GM19467 (cell line): ENCODE measurements at regions not wholly inside any gene's neighbourhood (a gene's known extent, or its start where the extent isn't known, plus 50 kb on each side); places are given as distances from the start of the nearest gene placed in this dataset.
A peak's percentile ranks its signal among the peaks of the same experiment; 100 is the strongest.
"Not testable (repeated sequence)": the region's sequence is repeated elsewhere in the genome, so short reads cannot be mapped to it uniquely, and the experiment has no call there.

ENCODE experiments used
- ATAC-seq: cut with Tn5 transposase; IDR thresholded peaks from one replicate; pipeline ENCODE4 v1.9.1; 2021; ENCODE audit warnings: mild to moderate bottlenecking, moderate library complexity; ENCODE audit not compliant: unreplicated experiment

GRCh38 chr9:17083258-17083657 is 51.6 kb upstream of the CNTLN start:
- ATAC-seq: no peak

GRCh38 chr9:17082343-17083064 is 52.3 kb upstream of the CNTLN start:
- no peak for ATAC-seq

GRCh38 chr9:17081814-17082213 is 53.0 kb upstream of the CNTLN start:
- ATAC-seq: no peak

GRCh38 chr9:17081351-17081750 is 53.5 kb upstream of the CNTLN start:
- no peak for ATAC-seq

- ATAC-seq: no peak
Observed at GRCh38 chr9:17075758-17076485, 58.9 kb upstream of the CNTLN start.

DNA sequence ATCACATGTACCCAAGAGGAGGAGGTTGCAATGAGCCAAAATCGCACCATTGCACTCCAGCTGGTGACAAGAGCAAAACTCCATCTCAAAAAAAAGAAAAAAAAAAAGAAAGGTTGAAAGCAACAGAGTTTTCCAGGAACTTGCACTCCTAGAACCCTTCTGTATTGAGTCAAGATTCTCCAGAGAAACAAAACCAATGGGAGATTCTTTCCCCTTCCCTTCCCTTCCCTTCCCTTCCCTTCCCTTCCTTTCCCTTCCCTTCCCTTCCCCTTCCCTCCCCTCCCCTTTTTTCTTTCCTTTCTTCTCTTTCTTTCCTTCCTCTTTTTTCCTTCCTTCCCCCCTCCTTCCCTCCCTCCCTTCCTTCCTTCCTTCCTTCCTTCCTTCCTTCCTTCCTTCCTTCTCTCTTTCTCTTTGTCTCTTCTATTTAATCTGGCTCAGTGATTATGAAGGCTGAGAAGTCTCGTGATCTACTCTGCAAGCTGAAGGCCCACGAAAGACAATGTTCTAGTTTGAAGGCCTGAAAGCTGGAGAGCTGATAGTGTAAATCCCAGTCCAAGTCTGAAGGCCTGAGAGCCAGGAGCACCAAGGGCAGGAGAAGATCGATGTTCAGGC is 59.6 kb upstream of the CNTLN start:
- no peak for ATAC-seq

- not testable (repeated sequence) for ATAC-seq
Observed at GRCh38 chr9:17072563-17072962, 62.3 kb upstream of the CNTLN start.

DNA sequence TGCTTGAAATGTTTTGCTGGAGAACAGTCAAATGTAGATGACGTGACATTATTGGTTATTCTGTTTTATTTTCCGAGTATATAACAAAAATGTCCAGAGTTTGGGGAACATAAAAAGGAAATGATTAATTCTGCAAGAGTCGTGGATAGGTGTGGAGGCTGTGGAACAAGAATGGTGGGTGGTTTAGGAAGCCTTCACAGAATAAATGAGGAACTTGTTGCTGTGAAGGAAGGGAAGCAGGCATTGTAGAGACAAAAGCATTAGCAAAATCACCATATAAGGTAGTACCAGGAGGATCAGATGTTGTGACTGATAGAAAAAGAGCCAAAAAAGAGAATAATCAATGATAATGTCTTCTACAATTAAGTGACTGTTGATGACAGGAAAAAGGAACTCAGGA is 66.2 kb upstream of the CNTLN start:
- ATAC-seq: no peak

DNA sequence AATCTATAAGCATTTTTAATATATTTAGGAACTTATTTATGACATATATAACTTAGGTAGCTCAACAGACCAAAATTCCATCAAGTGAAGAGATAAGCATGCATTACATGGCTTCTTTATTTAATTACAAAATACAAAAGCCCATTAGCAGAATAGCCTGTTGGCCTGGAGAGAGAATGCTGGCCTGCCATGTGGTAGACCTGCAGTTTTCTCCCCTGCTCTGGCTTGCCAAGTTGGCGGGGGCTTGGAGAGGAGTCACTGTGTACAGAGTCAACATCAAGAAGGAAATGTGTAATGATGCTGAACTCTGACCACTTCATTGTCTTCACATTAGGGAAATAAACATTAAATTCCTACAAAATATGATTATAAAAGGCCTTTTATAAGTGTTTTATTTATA is 69.8 kb upstream of the CNTLN start:
- no peak for ATAC-seq

GRCh38 chr9:17064558-17064957 is 70.3 kb upstream of the CNTLN start:
- no peak for ATAC-seq

DNA sequence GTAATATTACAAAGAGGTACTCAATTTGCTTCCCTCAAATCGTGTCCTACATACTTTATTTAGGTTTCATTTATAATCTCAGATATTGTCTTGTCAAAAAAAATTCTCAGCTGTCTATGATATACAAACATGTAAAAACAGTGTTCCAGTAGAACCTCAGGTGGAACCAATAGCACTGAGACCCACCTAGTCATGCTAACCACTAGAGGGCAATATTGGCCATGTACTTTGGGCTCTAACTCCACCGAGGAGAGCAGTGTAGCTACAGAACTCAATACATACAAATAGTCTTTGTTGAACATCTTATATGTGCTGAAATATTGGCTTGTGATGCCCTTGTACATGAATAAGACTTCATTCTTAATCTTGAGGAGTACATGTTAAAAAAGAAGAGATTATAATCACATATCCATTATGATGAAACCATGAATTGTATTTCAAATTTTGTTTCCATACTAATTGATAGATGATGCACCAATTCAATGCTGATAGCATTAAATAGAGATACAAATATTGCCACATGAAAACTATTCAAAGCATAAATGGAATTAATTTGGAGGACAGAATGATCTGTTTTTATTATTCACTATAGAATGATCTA is 71.2 kb upstream of the CNTLN start:
- peak; percentile 78 for ATAC-seq

DNA sequence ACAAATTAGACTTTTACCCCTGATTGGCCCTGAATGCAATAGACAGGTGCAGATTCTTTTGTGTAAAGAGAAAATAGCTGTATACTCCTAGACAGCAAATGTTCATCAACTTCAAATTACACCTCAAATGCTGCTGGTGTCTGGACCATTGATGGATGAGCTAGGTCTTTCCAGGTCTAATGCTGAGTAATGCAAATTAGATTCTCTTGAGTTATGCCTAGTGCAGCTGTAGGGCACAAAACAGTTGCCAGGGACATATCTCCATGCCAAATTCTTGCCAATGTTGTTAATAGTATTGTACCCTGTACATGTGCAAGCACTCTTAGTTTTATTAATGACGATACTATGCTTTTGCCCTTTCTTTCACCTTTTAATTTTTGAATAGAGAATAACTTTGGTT is 72.3 kb upstream of the CNTLN start:
- no peak for ATAC-seq

- no peak for ATAC-seq
Observed at GRCh38 chr9:17060450-17060849, 74.4 kb upstream of the CNTLN start.

GRCh38 chr9:17059465-17059864 is 75.4 kb upstream of the CNTLN start:
- no peak for ATAC-seq

DNA sequence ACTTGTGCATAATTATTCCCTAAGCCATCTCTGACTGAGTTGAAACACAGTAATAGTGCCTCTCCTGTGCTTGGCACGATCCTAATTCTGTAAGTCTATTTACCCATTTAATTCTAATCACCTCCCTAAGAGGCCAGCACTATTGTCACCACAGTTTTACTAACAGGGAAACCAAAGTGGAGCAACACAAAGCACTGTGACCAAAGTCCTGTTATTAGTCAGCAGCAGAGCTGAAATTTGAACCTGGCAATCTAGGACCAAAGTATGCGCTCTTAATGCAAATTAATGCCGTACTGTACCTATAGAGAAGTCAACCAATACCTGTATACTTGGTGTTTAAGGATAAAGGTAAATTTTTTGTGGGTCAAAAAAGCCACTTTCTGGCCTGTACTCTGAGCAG is 77.1 kb upstream of the CNTLN start:
- ATAC-seq: no peak

DNA sequence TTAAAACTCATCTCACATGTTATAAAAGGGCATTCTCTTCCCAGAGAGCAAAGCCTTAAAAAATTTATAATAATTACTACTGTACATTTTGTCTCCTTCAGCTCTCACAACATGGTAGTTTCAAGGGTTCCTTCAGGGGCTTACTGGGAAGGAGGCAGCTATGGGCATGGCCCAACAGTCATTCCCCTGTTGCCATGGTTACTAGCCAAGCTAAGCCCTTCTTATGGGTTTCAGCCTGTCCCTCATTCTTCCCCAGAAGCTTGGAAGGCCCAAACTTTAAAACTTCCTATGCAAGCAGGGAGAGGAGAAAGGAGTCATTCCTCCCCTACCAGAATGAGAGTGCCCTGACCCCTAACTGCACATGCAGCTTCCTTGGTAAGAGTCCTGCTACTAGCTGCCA is 82.2 kb upstream of the CNTLN start:
- ATAC-seq: no peak

DNA sequence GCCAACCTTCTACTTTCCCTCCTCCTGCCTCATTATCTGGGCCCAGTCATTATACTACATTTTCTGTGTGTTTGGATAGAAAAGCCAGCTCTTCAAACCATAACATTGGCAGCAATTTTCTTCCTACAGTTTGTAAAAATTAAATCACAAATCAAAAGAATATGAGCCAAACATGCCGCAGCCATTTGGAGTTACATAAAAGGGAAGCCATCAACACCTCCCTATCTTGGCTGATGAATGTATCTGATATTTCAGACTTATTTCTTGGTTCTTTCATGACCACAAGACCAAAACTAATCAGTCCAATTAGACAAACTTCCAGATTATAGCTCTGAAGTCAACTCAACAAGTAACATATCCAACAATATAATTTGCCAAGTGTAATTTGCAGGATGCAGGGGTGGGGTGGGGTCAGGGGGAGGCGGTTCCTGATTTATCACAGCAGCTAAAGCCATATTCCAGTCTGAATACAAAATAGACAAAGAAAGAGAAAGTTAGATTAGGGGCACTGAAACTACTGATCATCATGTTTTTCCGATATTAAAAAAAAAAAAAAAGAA is 89.4 kb upstream of the CNTLN start:
- no peak for ATAC-seq

DNA sequence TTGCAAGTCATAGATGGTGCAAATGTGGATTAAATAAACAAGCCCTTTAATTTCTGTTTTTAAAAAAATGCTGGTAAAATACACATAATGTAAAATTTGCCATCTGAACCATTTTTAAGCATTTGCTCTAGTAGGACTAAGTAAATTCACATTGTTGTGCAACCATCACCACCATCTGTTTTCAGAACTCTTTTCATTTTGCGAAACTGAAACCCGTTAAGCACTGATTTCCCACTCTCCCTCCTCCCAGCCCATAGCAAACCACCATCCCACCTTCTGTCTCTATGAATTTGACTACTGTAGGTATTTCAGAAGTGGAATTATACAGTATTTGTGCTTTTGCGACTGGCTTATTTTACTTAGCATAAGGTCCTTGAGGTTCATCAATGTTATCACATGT is 103.3 kb upstream of the CNTLN start:
- no peak for ATAC-seq

GRCh38 chr9:17025281-17025680 is 109.6 kb upstream of the CNTLN start:
- no peak for ATAC-seq

DNA sequence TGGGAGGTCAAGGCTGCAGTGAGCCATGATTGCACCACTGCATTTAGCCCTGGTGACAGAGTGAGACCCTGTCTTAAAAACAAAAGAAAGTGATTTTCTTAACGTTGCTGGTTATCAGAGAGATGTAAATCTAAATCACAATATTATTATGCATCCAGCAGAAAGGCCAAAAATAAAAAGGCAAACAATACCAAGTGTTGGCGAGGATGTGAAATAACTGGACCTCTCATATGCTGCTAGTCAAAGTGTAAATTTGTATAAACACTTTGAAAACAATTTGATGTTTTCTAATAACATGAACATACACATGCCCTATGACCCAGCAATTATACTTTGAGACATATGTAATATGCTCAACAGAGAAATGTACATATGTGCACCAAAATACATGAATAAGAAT is 110.7 kb upstream of the CNTLN start:
- no peak for ATAC-seq

GRCh38 chr9:17021387-17021970 is 113.4 kb upstream of the CNTLN start:
- no peak for ATAC-seq
